Subcutaneous abdominal adipose tissue (tissue), 5 donors: ENCODE measurements at regions not wholly inside any gene's neighbourhood (a gene's known extent, or its start where the extent isn't known, plus 50 kb on each side); places are given as distances from the start of the nearest gene placed in this dataset.

Source experiments
- H3K27ac ChIP-seq: one replicate; pipeline ENCODE4 v1.7.0; 2013; ENCODE audit warnings: low read depth, mild to moderate bottlenecking, inconsistent platforms, low read length, moderate library complexity
- H3K27me3 ChIP-seq, 5 donors: one replicate each; pipeline ENCODE4 v1.7.0; 2013; ENCODE audit warnings: low read length in 5 of 5, inconsistent platforms in 1 of 5; ENCODE audit not compliant: control insufficient read depth in 5 of 5, insufficient read depth in 4 of 5
- H3K36me3 ChIP-seq, 5 donors: one replicate each; pipeline ENCODE4 v1.7.0; 2013; ENCODE audit warnings: low read length in 5 of 5; ENCODE audit not compliant: control insufficient read depth in 5 of 5, insufficient read depth in 5 of 5
- H3K4me1 ChIP-seq, 5 donors: one replicate each; pipeline ENCODE4 v1.7.0; 2013; ENCODE audit warnings: low read length in 5 of 5, mild to moderate bottlenecking in 3 of 5, moderate library complexity in 1 of 5; ENCODE audit not compliant: control insufficient read depth in 5 of 5, insufficient read depth in 5 of 5
- H3K4me3 ChIP-seq, 5 donors: one replicate each; pipeline ENCODE4 v1.7.0; 2013; ENCODE audit warnings: low read length in 5 of 5, low read depth in 1 of 5
- H3K9ac ChIP-seq, 5 donors: one replicate each; pipeline ENCODE4 v1.7.0; 2013; ENCODE audit warnings: low read length in 5 of 5, mild to moderate bottlenecking in 4 of 5, moderate library complexity in 3 of 5
- H3K9me3 ChIP-seq, 5 donors: one replicate each; pipeline ENCODE4 v1.7.0; 2013; ENCODE audit warnings: low read length in 5 of 5; ENCODE audit not compliant: control insufficient read depth in 5 of 5
- donor health status: healthy.
- donor health status: healthy.
- donor health status: healthy.
- donor health status: healthy.
- donor health status: healthy.

DNA sequence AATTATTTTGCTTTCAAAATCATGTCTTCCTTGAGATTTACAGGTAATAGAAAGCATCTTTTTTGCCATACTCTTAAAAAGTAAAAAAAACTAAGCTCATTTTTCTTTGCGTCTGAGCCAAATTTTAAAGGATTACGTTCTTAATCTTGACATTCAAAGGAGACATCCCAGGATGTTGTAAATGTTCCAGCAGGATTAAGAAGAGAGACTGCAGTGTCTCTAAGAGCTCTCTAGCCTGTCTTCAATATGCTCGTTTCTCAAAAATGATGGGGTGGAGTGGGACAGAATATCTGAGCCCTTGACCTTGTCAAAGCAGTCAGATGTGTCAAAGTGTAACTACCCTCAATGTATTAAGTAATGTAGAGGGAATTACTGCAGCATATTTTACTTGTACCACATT, 363.3 kb downstream of the PCDH7 start:
- Histone ChIP-seq H3K9ac (no peak overlapping the region), H3K9me3 (no peaks in the 10 kb centered on the region), H3K27me3 (no peaks in the 10 kb centered on the region), H3K4me3 (no peak overlapping the region), H3K36me3 (no peaks in the 10 kb centered on the region), H3K27ac (no peak overlapping the region), H3K4me1 (peaks cover 0 to 8% (median 0%) of the 10 kb centered on the region in 5 donors)

- no peaks in the 10 kb centered on the region for H3K9me3 ChIP-seq
- H3K4me1 ChIP-seq = peaks cover 0 to 8% (median 0%) of the 10 kb centered on the region in 5 donors
- no peak overlapping the region for H3K4me3 ChIP-seq
- no peak overlapping the region for H3K9ac ChIP-seq
- no peaks in the 10 kb centered on the region for H3K27me3 ChIP-seq
- H3K27ac ChIP-seq = no peak overlapping the region
- no peaks in the 10 kb centered on the region for H3K36me3 ChIP-seq
Measured at GRCh38 chr4:31084806-31085416, 364.7 kb downstream of the PCDH7 start.

GRCh38 chr4:31085689-31086088, 365.5 kb downstream of the PCDH7 start:
- Histone ChIP-seq H3K36me3 (no peaks in the 10 kb centered on the region), H3K9me3 (no peaks in the 10 kb centered on the region), H3K27me3 (no peaks in the 10 kb centered on the region), H3K4me1 (peaks cover 0 to 8% (median 0%) of the 10 kb centered on the region in 5 donors), H3K4me3 (no peak overlapping the region), H3K9ac (no peak overlapping the region), H3K27ac (no peak overlapping the region)

DNA sequence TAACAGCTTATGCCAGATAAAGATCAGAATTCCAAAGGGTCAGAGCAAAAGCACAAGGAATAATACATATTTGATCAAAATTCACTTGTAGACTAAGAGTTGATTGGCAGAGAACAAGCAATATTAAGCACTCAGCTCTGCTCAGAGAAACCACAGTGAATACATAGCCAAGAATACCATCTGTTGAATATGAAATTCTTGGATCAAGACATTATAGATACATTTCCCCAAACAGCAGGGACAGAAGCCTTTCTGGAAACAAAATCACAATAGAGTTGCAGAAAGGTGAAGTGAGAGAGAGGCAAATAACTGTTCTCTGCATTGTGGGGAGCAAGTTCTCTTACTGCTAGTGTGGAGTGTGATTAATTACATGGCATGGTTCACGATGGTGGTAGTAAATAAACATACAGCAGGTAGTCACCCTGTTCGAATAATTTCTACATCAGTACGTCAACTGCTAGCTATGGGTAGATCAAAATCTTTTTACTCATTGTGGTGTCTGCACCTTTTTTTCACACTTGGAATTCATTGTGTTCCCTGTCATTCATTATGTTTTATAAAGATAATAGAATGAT, 366.7 kb downstream of the PCDH7 start:
- H3K36me3 ChIP-seq = no peaks in the 10 kb centered on the region
- no peaks in the 10 kb centered on the region for H3K27me3 ChIP-seq
- H3K9me3 ChIP-seq = no peaks in the 10 kb centered on the region
- no peaks in the 10 kb centered on the region for H3K4me1 ChIP-seq
- H3K27ac ChIP-seq = no peak overlapping the region
- no peak overlapping the region for H3K9ac ChIP-seq
- H3K4me3 ChIP-seq = no peak overlapping the region

DNA sequence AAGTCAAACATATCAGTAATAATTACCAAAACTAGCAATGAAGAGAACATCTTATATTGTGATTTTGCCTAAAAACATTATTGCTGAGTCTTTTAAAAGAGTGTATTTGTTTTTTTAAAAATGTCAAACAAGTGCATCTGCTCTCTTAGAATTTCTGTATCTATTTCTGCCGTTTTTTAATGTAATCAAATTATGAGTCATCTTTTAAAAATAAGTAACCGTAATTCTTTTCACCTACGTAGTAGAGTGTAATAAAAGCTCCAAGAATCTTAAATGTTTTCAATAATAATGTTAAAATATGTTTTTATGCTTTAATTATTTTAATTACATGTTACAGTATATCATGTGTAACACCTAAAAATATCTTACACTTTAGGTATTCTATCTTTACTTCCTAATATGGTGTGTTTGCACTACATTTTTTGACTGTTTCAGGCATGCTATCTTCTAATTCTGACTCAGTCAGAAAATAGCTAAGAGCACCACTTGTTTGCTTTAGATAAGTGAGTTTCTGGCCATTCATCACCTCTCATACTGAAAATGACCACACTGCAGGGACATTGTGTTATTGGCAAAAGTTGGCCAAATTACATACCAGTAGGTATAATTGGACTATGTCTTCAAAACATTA, 368.5 kb downstream of the PCDH7 start:
- Histone ChIP-seq H3K9ac (no peak overlapping the region), H3K9me3 (no peaks in the 10 kb centered on the region), H3K36me3 (no peaks in the 10 kb centered on the region), H3K27me3 (no peaks in the 10 kb centered on the region), H3K4me1 (no peaks in the 10 kb centered on the region), H3K4me3 (no peak overlapping the region), H3K27ac (no peak overlapping the region)

- Histone ChIP-seq H3K4me3 (no peak overlapping the region), H3K4me1 (no peaks in the 10 kb centered on the region), H3K36me3 (no peaks in the 10 kb centered on the region), H3K9ac (no peak overlapping the region), H3K27me3 (no peaks in the 10 kb centered on the region), H3K27ac (no peak overlapping the region), H3K9me3 (no peaks in the 10 kb centered on the region)
Measured at GRCh38 chr4:31089815-31090214, 369.6 kb downstream of the PCDH7 start.

DNA sequence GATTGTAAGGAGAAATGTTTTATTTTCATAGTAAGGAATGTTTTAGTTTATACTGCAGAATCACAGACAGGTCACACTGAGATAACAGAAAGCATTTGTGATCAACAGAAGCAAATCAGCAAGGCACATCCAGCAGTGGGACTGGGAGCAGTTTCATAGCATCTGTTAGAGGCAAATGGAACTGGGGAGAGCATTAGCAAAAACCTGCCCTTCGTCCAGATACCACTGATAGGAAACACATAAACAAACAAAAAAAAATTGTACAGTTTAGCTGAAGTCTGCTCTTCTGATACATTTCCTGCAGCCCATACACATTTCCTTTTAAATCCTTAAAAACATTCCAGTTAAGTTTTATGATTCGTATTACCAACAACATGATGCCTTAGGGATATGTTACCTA, 374.3 kb downstream of the PCDH7 start:
- H3K27ac ChIP-seq = no peak overlapping the region
- H3K9ac ChIP-seq = no peak overlapping the region

DNA sequence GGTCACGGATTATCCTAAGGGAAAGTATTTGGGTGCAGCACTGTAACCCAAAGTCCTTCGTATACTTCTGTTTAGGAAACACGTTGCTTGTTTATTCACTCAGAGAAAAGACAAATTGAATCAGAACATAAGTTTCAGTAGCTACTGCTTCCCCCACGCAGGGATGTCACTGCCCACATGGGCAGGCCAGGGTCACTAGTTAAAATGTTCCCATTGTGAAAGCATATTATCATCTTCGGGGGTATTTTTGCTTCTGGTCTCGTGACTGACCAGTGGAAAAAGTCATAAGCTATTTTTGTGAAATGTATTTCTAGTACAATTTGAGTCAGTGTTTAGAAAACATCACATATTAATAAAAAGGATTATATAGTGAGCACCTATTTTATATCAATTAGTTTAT, 377.8 kb downstream of the PCDH7 start:
- Histone ChIP-seq H3K4me3 (no peak overlapping the region), H3K9me3 (no peaks in the 10 kb centered on the region), H3K9ac (no peak overlapping the region), H3K36me3 (no peaks in the 10 kb centered on the region), H3K27me3 (no peaks in the 10 kb centered on the region), H3K4me1 (no peaks in the 10 kb centered on the region), H3K27ac (no peak overlapping the region)

More for the DNA sequence above, 374.3 kb downstream of the PCDH7 start:
- H3K4me1 ChIP-seq = no peaks in the 10 kb centered on the region
- no peaks in the 10 kb centered on the region for H3K27me3 ChIP-seq
- H3K9me3 ChIP-seq = no peaks in the 10 kb centered on the region
- no peak overlapping the region for H3K4me3 ChIP-seq
- H3K36me3 ChIP-seq = no peaks in the 10 kb centered on the region

- no peaks in the 10 kb centered on the region for H3K27me3 ChIP-seq
- no peak overlapping the region for H3K4me3 ChIP-seq
- H3K36me3 ChIP-seq = no peaks in the 10 kb centered on the region
- H3K9ac ChIP-seq = no peak overlapping the region
- no peak overlapping the region for H3K27ac ChIP-seq
- H3K4me1 ChIP-seq = no peaks in the 10 kb centered on the region
- H3K9me3 ChIP-seq = no peaks in the 10 kb centered on the region
Measured at GRCh38 chr4:31100536-31100935, 380.4 kb downstream of the PCDH7 start.

DNA sequence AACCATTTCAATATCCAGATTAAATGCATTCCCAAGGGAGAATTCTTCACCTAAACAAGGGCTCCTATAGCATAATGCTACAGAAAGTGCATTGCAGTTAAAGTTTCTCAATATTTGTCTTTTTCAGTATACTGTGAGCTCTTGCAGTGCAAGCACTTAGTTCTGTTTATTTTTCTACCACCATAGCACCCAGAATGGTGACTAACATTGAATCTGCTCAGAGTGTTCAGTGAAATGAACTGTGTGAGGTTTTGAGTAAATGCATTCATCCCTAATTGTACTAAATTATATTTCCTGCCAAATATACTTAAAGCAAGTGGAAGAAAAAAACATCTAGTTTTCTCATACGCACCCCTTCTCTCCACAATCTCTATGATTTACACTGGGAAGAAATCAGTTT, 383.9 kb downstream of the PCDH7 start:
- H3K36me3 ChIP-seq = no peaks in the 10 kb centered on the region
- no peaks in the 10 kb centered on the region for H3K4me1 ChIP-seq
- no peak overlapping the region for H3K4me3 ChIP-seq
- H3K9me3 ChIP-seq = no peaks in the 10 kb centered on the region
- no peaks in the 10 kb centered on the region for H3K27me3 ChIP-seq
- H3K27ac ChIP-seq = no peak overlapping the region
- no peak overlapping the region for H3K9ac ChIP-seq
